ENCODE measurements at regions not wholly inside any gene's neighbourhood (a gene's known extent, or its start where the extent isn't known, plus 50 kb on each side); places are given as distances from the start of the nearest gene placed in this dataset.
"Not testable (repeated sequence)": the region's sequence is repeated elsewhere in the genome, so short reads cannot be mapped to it uniquely, and the experiment has no call there.

GRCh38 chr9:22508354-22508753 is 61.7 kb downstream of the DMRTA1 start:
- not testable (repeated sequence) for H3K4me1 ChIP-seq (ENCODE audit: control insufficient read depth, insufficient read depth, low read length); H3K9me3 ChIP-seq (ENCODE audit: control insufficient read depth, insufficient read depth, low read length); H3K27me3 ChIP-seq (ENCODE audit: control insufficient read depth, insufficient read depth, low read length); H3K36me3 ChIP-seq (ENCODE audit: control insufficient read depth, insufficient read depth, low read length); H3K9ac ChIP-seq (ENCODE audit: low read depth, low read length); H3K4me3 ChIP-seq (ENCODE audit: low read depth, low read length)

- no peak overlapping the region for H3K4me3 ChIP-seq (ENCODE audit: low read depth, low read length)
- no peaks in the 10 kb centered on the region for H3K36me3 ChIP-seq (ENCODE audit: control insufficient read depth, insufficient read depth, low read length)
- H3K27me3 ChIP-seq (ENCODE audit: control insufficient read depth, insufficient read depth, low read length): no peaks in the 10 kb centered on the region
- no peak overlapping the region for H3K9ac ChIP-seq (ENCODE audit: low read depth, low read length)
- H3K9me3 ChIP-seq (ENCODE audit: control insufficient read depth, insufficient read depth, low read length): peaks cover 8% of the 10 kb centered on the region
- H3K4me1 ChIP-seq (ENCODE audit: control insufficient read depth, insufficient read depth, low read length): no peaks in the 10 kb centered on the region
Observed at GRCh38 chr9:22508790-22509189, 62.2 kb downstream of the DMRTA1 start.

GRCh38 chr9:22512495-22512894 is 65.9 kb downstream of the DMRTA1 start:
- Histone ChIP-seq H3K9me3 (ENCODE audit: control insufficient read depth, insufficient read depth, low read length) (peaks cover 8% of the 10 kb centered on the region), H3K4me1 (ENCODE audit: control insufficient read depth, insufficient read depth, low read length) (no peaks in the 10 kb centered on the region), H3K4me3 (ENCODE audit: low read depth, low read length) (no peak overlapping the region), H3K27me3 (ENCODE audit: control insufficient read depth, insufficient read depth, low read length) (no peaks in the 10 kb centered on the region), H3K9ac (ENCODE audit: low read depth, low read length) (no peak overlapping the region), H3K36me3 (ENCODE audit: control insufficient read depth, insufficient read depth, low read length) (no peaks in the 10 kb centered on the region)

- Histone ChIP-seq H3K4me3 (ENCODE audit: low read depth, low read length) (no peak overlapping the region), H3K9me3 (ENCODE audit: control insufficient read depth, insufficient read depth, low read length) (no peaks in the 10 kb centered on the region), H3K9ac (ENCODE audit: low read depth, low read length) (no peak overlapping the region), H3K36me3 (ENCODE audit: control insufficient read depth, insufficient read depth, low read length) (no peaks in the 10 kb centered on the region), H3K4me1 (ENCODE audit: control insufficient read depth, insufficient read depth, low read length) (no peaks in the 10 kb centered on the region), H3K27me3 (ENCODE audit: control insufficient read depth, insufficient read depth, low read length) (no peaks in the 10 kb centered on the region)
Observed at GRCh38 chr9:22514871-22515270, 68.2 kb downstream of the DMRTA1 start.

GRCh38 chr9:22522206-22522740 is 75.6 kb downstream of the DMRTA1 start:
- H3K4me1 ChIP-seq (ENCODE audit: control insufficient read depth, insufficient read depth, low read length): no peaks in the 10 kb centered on the region
- H3K36me3 ChIP-seq (ENCODE audit: control insufficient read depth, insufficient read depth, low read length): no peaks in the 10 kb centered on the region
- H3K27me3 ChIP-seq (ENCODE audit: control insufficient read depth, insufficient read depth, low read length): no peaks in the 10 kb centered on the region
- no peaks in the 10 kb centered on the region for H3K9me3 ChIP-seq (ENCODE audit: control insufficient read depth, insufficient read depth, low read length)
- no peak overlapping the region for H3K9ac ChIP-seq (ENCODE audit: low read depth, low read length)
- H3K4me3 ChIP-seq (ENCODE audit: low read depth, low read length): no peak overlapping the region

- Histone ChIP-seq H3K9ac (ENCODE audit: low read depth, low read length) (no peak overlapping the region), H3K36me3 (ENCODE audit: control insufficient read depth, insufficient read depth, low read length) (no peaks in the 10 kb centered on the region), H3K9me3 (ENCODE audit: control insufficient read depth, insufficient read depth, low read length) (no peaks in the 10 kb centered on the region), H3K4me3 (ENCODE audit: low read depth, low read length) (no peak overlapping the region), H3K4me1 (ENCODE audit: control insufficient read depth, insufficient read depth, low read length) (no peaks in the 10 kb centered on the region), H3K27me3 (ENCODE audit: control insufficient read depth, insufficient read depth, low read length) (no peaks in the 10 kb centered on the region)
Observed at GRCh38 chr9:22528485-22528884, 81.9 kb downstream of the DMRTA1 start.

- Histone ChIP-seq H3K27me3 (ENCODE audit: control insufficient read depth, insufficient read depth, low read length) (no peaks in the 10 kb centered on the region), H3K36me3 (ENCODE audit: control insufficient read depth, insufficient read depth, low read length) (no peaks in the 10 kb centered on the region), H3K9me3 (ENCODE audit: control insufficient read depth, insufficient read depth, low read length) (no peaks in the 10 kb centered on the region), H3K9ac (ENCODE audit: low read depth, low read length) (no peak overlapping the region), H3K4me1 (ENCODE audit: control insufficient read depth, insufficient read depth, low read length) (no peaks in the 10 kb centered on the region), H3K4me3 (ENCODE audit: low read depth, low read length) (no peak overlapping the region)
Observed at GRCh38 chr9:22529426-22530199, 83.0 kb downstream of the DMRTA1 start.

- no peaks in the 10 kb centered on the region for H3K36me3 ChIP-seq (ENCODE audit: control insufficient read depth, insufficient read depth, low read length)
- H3K9me3 ChIP-seq (ENCODE audit: control insufficient read depth, insufficient read depth, low read length): no peaks in the 10 kb centered on the region
- no peaks in the 10 kb centered on the region for H3K27me3 ChIP-seq (ENCODE audit: control insufficient read depth, insufficient read depth, low read length)
- H3K9ac ChIP-seq (ENCODE audit: low read depth, low read length): no peak overlapping the region
- H3K4me3 ChIP-seq (ENCODE audit: low read depth, low read length): no peak overlapping the region
- H3K4me1 ChIP-seq (ENCODE audit: control insufficient read depth, insufficient read depth, low read length): no peaks in the 10 kb centered on the region
Observed at GRCh38 chr9:22535780-22536179, 89.2 kb downstream of the DMRTA1 start.

GRCh38 chr9:22537721-22538120 is 91.1 kb downstream of the DMRTA1 start:
- no peaks in the 10 kb centered on the region for H3K4me1 ChIP-seq (ENCODE audit: control insufficient read depth, insufficient read depth, low read length)
- no peak overlapping the region for H3K9ac ChIP-seq (ENCODE audit: low read depth, low read length)
- H3K27me3 ChIP-seq (ENCODE audit: control insufficient read depth, insufficient read depth, low read length): no peaks in the 10 kb centered on the region
- no peak overlapping the region for H3K4me3 ChIP-seq (ENCODE audit: low read depth, low read length)
- no peaks in the 10 kb centered on the region for H3K36me3 ChIP-seq (ENCODE audit: control insufficient read depth, insufficient read depth, low read length)
- H3K9me3 ChIP-seq (ENCODE audit: control insufficient read depth, insufficient read depth, low read length): no peaks in the 10 kb centered on the region

GRCh38 chr9:22548625-22549024 is 102.0 kb downstream of the DMRTA1 start:
- H3K9ac ChIP-seq (ENCODE audit: low read depth, low read length): no peak overlapping the region
- H3K36me3 ChIP-seq (ENCODE audit: control insufficient read depth, insufficient read depth, low read length): no peaks in the 10 kb centered on the region
- H3K9me3 ChIP-seq (ENCODE audit: control insufficient read depth, insufficient read depth, low read length): no peaks in the 10 kb centered on the region
- no peaks in the 10 kb centered on the region for H3K27me3 ChIP-seq (ENCODE audit: control insufficient read depth, insufficient read depth, low read length)
- H3K4me1 ChIP-seq (ENCODE audit: control insufficient read depth, insufficient read depth, low read length): no peaks in the 10 kb centered on the region
- H3K4me3 ChIP-seq (ENCODE audit: low read depth, low read length): no peak overlapping the region

- H3K4me3 ChIP-seq (ENCODE audit: low read depth, low read length): no peak overlapping the region
- no peaks in the 10 kb centered on the region for H3K27me3 ChIP-seq (ENCODE audit: control insufficient read depth, insufficient read depth, low read length)
- no peak overlapping the region for H3K9ac ChIP-seq (ENCODE audit: low read depth, low read length)
- H3K36me3 ChIP-seq (ENCODE audit: control insufficient read depth, insufficient read depth, low read length): no peaks in the 10 kb centered on the region
- H3K9me3 ChIP-seq (ENCODE audit: control insufficient read depth, insufficient read depth, low read length): no peaks in the 10 kb centered on the region
- no peaks in the 10 kb centered on the region for H3K4me1 ChIP-seq (ENCODE audit: control insufficient read depth, insufficient read depth, low read length)
Observed at GRCh38 chr9:22574740-22575139, 128.1 kb downstream of the DMRTA1 start.

- Histone ChIP-seq H3K36me3 (ENCODE audit: control insufficient read depth, insufficient read depth, low read length) (no peaks in the 10 kb centered on the region), H3K4me1 (ENCODE audit: control insufficient read depth, insufficient read depth, low read length) (no peaks in the 10 kb centered on the region), H3K9ac (ENCODE audit: low read depth, low read length) (no peak overlapping the region), H3K4me3 (ENCODE audit: low read depth, low read length) (no peak overlapping the region), H3K9me3 (ENCODE audit: control insufficient read depth, insufficient read depth, low read length) (no peaks in the 10 kb centered on the region), H3K27me3 (ENCODE audit: control insufficient read depth, insufficient read depth, low read length) (no peaks in the 10 kb centered on the region)
Observed at GRCh38 chr9:22580788-22581187, 134.2 kb downstream of the DMRTA1 start.
